ENCODE measurements at regions not wholly inside any gene's neighbourhood (a gene's known extent, or its start where the extent isn't known, plus 50 kb on each side); places are given as distances from the start of the nearest gene placed in this dataset.

DNA sequence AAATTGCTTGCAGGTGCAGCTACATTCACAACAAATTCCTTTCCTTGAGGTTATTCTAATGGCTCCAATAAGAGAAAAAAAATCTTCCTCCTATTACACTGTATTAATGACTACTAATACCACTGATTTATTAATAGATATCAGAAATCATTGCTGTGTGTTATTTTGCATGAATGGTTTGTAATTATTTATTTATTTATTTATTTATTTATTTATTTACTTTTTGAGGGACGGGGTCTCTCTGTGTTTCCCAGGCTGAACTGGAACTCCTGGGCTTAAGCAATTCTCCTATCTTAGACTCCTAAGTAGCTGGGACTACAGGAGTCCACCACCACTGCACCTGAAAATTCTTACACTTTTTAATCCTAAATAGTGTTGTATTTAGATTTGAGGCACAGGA lies 390.4 kb downstream of the SI start:
- FAIRE-seq: no peak
- Histone ChIP-seq H4K20me1 (replicated peaks; ENCODE audit: control insufficient read depth, extremely low read depth, insufficient read depth, low read length) (no peaks in the 10 kb centered on the region), H3K27ac (ENCODE audit: insufficient read depth, low read depth, low read length) (no peak overlapping the region), H3K4me3 (replicated peaks in 1 of 3; ENCODE audit: insufficient read depth in 1 of 3, low read depth in 1 of 3, low read length in 3 of 3) (no peak overlapping the region), H3K4me2 (ENCODE audit: insufficient read depth, low read length) (no peak overlapping the region), H3K36me3 (ENCODE audit: control insufficient read depth in 2 of 2, extremely low read depth in 1 of 2, insufficient read depth in 2 of 2, low read length in 2 of 2) (no peaks in the 10 kb centered on the region), H3K9ac (replicated peaks; ENCODE audit: extremely low read depth, insufficient read depth, low read length) (no peak overlapping the region), H3K79me2 (ENCODE audit: control insufficient read depth, insufficient read depth, low read length) (no peaks in the 10 kb centered on the region), H3K27me3 (ENCODE audit: control insufficient read depth in 2 of 2, insufficient read depth in 2 of 2, low read length in 2 of 2) (no peaks in the 10 kb centered on the region), H3K9me1 (replicated peaks; ENCODE audit: control insufficient read depth, extremely low read depth, insufficient read depth, low read length) (no peaks in the 10 kb centered on the region), H3K4me1 (ENCODE audit: control insufficient read depth, extremely low read depth, insufficient read depth, low read length) (no peaks in the 10 kb centered on the region), H2AFZ (ENCODE audit: low read depth, low read length) (no peak overlapping the region), H3K9me3 (replicated peaks; ENCODE audit: control insufficient read depth, insufficient read depth, low read length) (peaks cover 5% of the 10 kb centered on the region)
- no TSS peak for BruUV-seq (replicated peaks)
- no peak for TF ChIP-seq EZH2 (IDR thresholded peaks at IDR 0.05; ENCODE audit: borderline replicate concordance, low read depth, low read length, severe bottlenecking)
- TF ChIP-seq, protein P1, sequence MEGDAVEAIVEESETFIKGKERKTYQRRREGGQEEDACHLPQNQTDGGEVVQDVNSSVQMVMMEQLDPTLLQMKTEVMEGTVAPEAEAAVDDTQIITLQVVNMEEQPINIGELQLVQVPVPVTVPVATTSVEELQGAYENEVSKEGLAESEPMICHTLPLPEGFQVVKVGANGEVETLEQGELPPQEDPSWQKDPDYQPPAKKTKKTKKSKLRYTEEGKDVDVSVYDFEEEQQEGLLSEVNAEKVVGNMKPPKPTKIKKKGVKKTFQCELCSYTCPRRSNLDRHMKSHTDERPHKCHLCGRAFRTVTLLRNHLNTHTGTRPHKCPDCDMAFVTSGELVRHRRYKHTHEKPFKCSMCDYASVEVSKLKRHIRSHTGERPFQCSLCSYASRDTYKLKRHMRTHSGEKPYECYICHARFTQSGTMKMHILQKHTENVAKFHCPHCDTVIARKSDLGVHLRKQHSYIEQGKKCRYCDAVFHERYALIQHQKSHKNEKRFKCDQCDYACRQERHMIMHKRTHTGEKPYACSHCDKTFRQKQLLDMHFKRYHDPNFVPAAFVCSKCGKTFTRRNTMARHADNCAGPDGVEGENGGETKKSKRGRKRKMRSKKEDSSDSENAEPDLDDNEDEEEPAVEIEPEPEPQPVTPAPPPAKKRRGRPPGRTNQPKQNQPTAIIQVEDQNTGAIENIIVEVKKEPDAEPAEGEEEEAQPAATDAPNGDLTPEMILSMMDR (IDR thresholded peaks at IDR 0.05; ENCODE audit: extremely low read depth in 1 of 2, insufficient read depth in 1 of 2, low read depth in 1 of 2, low read length in 2 of 2): no peak
- TF ChIP-seq FOS (IDR thresholded peaks at IDR 0.05; ENCODE audit: borderline replicate concordance, insufficient read depth, low read length): no peak
- no peak for TF ChIP-seq MYC (IDR thresholded peaks at IDR 0.05; ENCODE audit: low read depth, low read length)
- TF ChIP-seq, protein P2, sequence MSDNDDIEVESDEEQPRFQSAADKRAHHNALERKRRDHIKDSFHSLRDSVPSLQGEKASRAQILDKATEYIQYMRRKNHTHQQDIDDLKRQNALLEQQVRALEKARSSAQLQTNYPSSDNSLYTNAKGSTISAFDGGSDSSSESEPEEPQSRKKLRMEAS (IDR thresholded peaks at IDR 0.05; ENCODE audit: insufficient read depth, insufficient read length): no peak
- TF ChIP-seq GATA2 (IDR thresholded peaks at IDR 0.05; ENCODE audit: insufficient read depth, insufficient read length, low read depth, low read length): no peak
- no peak for TF ChIP-seq POLR2A (IDR thresholded peaks at IDR 0.05; ENCODE audit: low read depth, low read length)
- no peak for TF ChIP-seq POLR2AphosphoS5 (IDR thresholded peaks at IDR 0.05; ENCODE audit: insufficient read depth, low read depth, low read length)
- TF ChIP-seq JUN (IDR thresholded peaks at IDR 0.05; ENCODE audit: borderline replicate concordance, insufficient read depth, insufficient read length, low read depth): no peak
- DNase-seq (ENCODE audit: low read depth, low spot score): no peak
- POLR2A ChIA-PET: no interaction called here
- CTCF ChIA-PET: no interaction called here
- dilution Hi-C loops (cut with MboI; ENCODE audit: extremely low pct_ligation_motif_present, low sequenced_read_pairs): no loop called here
- intact Hi-C loops (cut with micrococcal nuclease): no loop called here

All from endothelial cell of umbilical vein (primary cell).